Eye (tissue), 1 donor: ENCODE measurements at regions not wholly inside any gene's neighbourhood (a gene's known extent, or its start where the extent isn't known, plus 50 kb on each side); places are given as distances from the start of the nearest gene placed in this dataset.

Experiments
- DNase-seq: peaks from one replicate; pipeline ENCODE4 v3.0.0-alpha.2; 2015

- no peak for DNase-seq
These were observed 736.6 kb upstream of the GCFC2 start for GRCh38 chr2:76447294-76447693.

GRCh38 chr2:76446872-76447271 lies 736.2 kb upstream of the GCFC2 start:
- no peak for DNase-seq

GRCh38 chr2:76445880-76446279 lies 735.2 kb upstream of the GCFC2 start:
- DNase-seq, result no peak

GRCh38 chr2:76444732-76445131 lies 734.0 kb upstream of the GCFC2 start:
- no peak for DNase-seq

GRCh38 chr2:76437564-76437963 lies 726.8 kb upstream of the GCFC2 start:
- no peak for DNase-seq

GRCh38 chr2:76429374-76429773 lies 718.7 kb upstream of the GCFC2 start:
- DNase-seq, result no peak

GRCh38 chr2:76427452-76427851 lies 716.7 kb upstream of the GCFC2 start:
- DNase-seq, result no peak

- no peak for DNase-seq
These were observed 705.1 kb upstream of the GCFC2 start for GRCh38 chr2:76415821-76416220.

GRCh38 chr2:76413436-76413835 lies 702.7 kb upstream of the GCFC2 start:
- no peak for DNase-seq

- no peak for DNase-seq
These were observed 695.6 kb upstream of the GCFC2 start for GRCh38 chr2:76406134-76406855.

GRCh38 chr2:76393356-76393755 lies 682.6 kb upstream of the GCFC2 start:
- no peak for DNase-seq

- DNase-seq, result peak; percentile 13
These were observed 681.0 kb upstream of the GCFC2 start for GRCh38 chr2:76391678-76392077.

GRCh38 chr2:76387294-76387693 lies 676.6 kb upstream of the GCFC2 start:
- DNase-seq, result no peak

- DNase-seq, result no peak
These were observed 675.2 kb upstream of the GCFC2 start for GRCh38 chr2:76385943-76386342.

- DNase-seq, result no peak
These were observed 670.9 kb upstream of the GCFC2 start for GRCh38 chr2:76381624-76382023.

- DNase-seq, result no peak
These were observed 667.4 kb upstream of the GCFC2 start for GRCh38 chr2:76378140-76378539.

- DNase-seq, result no peak
These were observed 630.7 kb upstream of the GCFC2 start for GRCh38 chr2:76341439-76341838.

- DNase-seq, result no peak
These were observed 622.2 kb upstream of the GCFC2 start for GRCh38 chr2:76332871-76333270.

- DNase-seq, result no peak
These were observed 620.1 kb upstream of the GCFC2 start for GRCh38 chr2:76330865-76331264.

GRCh38 chr2:76326636-76327035 lies 615.9 kb upstream of the GCFC2 start:
- DNase-seq, result no peak

- no peak for DNase-seq
These were observed 612.7 kb upstream of the GCFC2 start for GRCh38 chr2:76323381-76323780.

GRCh38 chr2:76320716-76321115 lies 610.0 kb upstream of the GCFC2 start:
- DNase-seq, result no peak

- no peak for DNase-seq
These were observed 608.2 kb upstream of the GCFC2 start for GRCh38 chr2:76318848-76319360.

- no peak for DNase-seq
These were observed 606.0 kb upstream of the GCFC2 start for GRCh38 chr2:76316691-76317090.
